GM23248 (cell line): ENCODE measurements at regions not wholly inside any gene's neighbourhood (a gene's known extent, or its start where the extent isn't known, plus 50 kb on each side); places are given as distances from the start of the nearest gene placed in this dataset.

Experiments used
- EZH2 ChIP-seq: fragments of 200-600 bp; sonication (generic); IDR thresholded peaks from 2 replicates; pipeline ENCODE4 v1.6.1; 2018; ENCODE audit warnings: antibody characterized with exemption, mild to moderate bottlenecking; ENCODE audit not compliant: insufficient read depth, poor library complexity, severe bottlenecking
- EZH2phosphoT487 ChIP-seq: fragments of 200-600 bp; sonication (generic); IDR thresholded peaks from 2 replicates; pipeline ENCODE4 v1.6.1; 2018; ENCODE audit warnings: antibody characterized with exemption, moderate library complexity, mild to moderate bottlenecking, low read depth; ENCODE audit not compliant: insufficient read depth

- no peak for TF ChIP-seq EZH2
- no peak for TF ChIP-seq EZH2phosphoT487
Measured at GRCh38 chr13:61812286-61812685, 396.6 kb upstream of the PCDH20 start.
